Right ventricle myocardium inferior (tissue), 1 donor: ENCODE measurements at regions not wholly inside any gene's neighbourhood (a gene's known extent, or its start where the extent isn't known, plus 50 kb on each side); places are given as distances from the start of the nearest gene placed in this dataset.

Experiments used
- ATAC-seq: fragments of 200-7000 bp; cut with Tn5 transposase; one replicate; pipeline ENCODE4 v1.9.1; 2020; ENCODE audit warnings: mild to moderate bottlenecking, moderate library complexity
- DNase-seq: peaks from one replicate; pipeline ENCODE4 v3.0.0; 2021; ENCODE audit errors: missing footprints
- intact Hi-C: fragments of 100-400 bp; cut with DNase I; formaldehyde crosslinking; loops from one replicate; pipeline ENCODE4 v1.11.0; 2022
- donor health status: DM: no; HTN: yes; CAD: no; lungs with severe emphysema.

GRCh38 chr10:4492202-4492601 lies 333.8 kb upstream of the AKR1E2 start:
- ATAC-seq = no peak
- DNase-seq = no peak
- intact Hi-C loops = no loop called here

GRCh38 chr10:4488904-4489303 lies 337.1 kb upstream of the AKR1E2 start:
- no peak for DNase-seq
- no peak for ATAC-seq

DNA sequence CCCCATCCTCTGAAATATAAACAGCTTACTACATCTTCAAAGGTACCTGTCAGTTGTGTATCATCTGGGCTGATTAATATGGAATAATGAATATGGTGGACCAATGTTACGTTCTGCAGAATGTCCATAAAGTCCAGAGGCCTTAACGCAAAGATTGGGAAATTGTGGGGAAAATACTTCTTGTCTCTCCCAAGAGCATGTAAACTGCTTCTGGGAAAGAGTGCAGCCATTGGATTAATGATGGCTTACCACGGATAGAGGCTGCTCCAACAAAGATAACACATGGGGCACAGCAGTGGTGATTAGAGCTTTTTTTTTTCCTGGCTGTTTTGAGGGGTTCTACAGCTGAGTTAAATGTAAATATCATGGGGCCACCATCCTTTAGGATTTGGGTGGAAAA lies 340.4 kb upstream of the AKR1E2 start:
- ATAC-seq = no peak
- intact Hi-C loops = no loop called here

More at GRCh38 chr10:4488904-4489303, 337.1 kb upstream of the AKR1E2 start:
- intact Hi-C loops = no loop called here

DNA sequence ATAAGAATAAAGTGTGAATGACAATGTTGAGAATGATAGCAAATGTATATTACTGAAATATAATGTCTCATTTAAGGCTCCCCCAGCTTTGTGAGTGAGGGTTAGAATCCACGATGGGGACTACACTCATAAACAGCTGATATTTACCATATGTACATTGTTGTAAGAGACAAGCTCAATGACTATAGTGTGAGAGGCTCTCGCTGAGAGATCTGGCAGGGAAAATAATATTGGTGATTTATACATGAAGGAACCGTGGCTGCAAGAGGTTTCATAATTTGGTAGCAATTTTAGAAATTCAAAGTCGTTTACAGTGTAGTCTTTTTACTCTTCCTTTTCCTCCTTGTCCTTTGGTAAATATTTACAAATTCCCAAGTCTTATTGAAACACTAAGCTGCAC lies 342.2 kb upstream of the AKR1E2 start:
- intact Hi-C loops = no loop called here
- DNase-seq (no peak), ATAC-seq (no peak)

More for the DNA sequence above, 340.4 kb upstream of the AKR1E2 start:
- DNase-seq = no peak

- intact Hi-C loops = no loop called here
- DNase-seq (no peak), ATAC-seq (no peak)
These were observed 343.3 kb upstream of the AKR1E2 start for GRCh38 chr10:4482659-4483058.

DNA sequence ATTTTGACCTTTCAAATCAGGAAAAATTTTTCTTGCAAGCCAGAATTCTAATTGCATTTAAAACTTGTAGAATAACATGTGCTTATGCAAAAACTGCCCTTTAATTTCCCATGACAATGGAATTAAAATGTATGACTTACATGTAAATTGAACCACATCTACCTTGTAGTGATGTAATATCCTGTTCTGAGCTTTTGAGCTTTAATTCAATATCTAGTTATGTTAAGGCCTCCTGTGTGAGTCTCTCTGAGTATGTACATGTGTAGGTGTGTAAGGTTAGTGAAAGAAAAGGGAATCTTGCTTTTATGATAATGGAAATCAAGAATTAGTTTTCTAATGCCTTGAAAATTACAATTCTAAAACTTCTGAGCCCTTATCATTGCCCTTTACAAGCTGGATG lies 344.8 kb upstream of the AKR1E2 start:
- intact Hi-C loops = no loop called here
- ATAC-seq (no peak), DNase-seq (no peak)

GRCh38 chr10:4479342-4479741 lies 346.7 kb upstream of the AKR1E2 start:
- intact Hi-C loops = no loop called here
- ATAC-seq = no peak

GRCh38 chr10:4477664-4478063 lies 348.3 kb upstream of the AKR1E2 start:
- intact Hi-C loops = no loop called here
- ATAC-seq = no peak

More at GRCh38 chr10:4479342-4479741, 346.7 kb upstream of the AKR1E2 start:
- no peak for DNase-seq

GRCh38 chr10:4475827-4476490 lies 350.0 kb upstream of the AKR1E2 start:
- intact Hi-C loops = no loop called here
- ATAC-seq = no peak
- no peak for DNase-seq

More at GRCh38 chr10:4477664-4478063, 348.3 kb upstream of the AKR1E2 start:
- DNase-seq = no peak

DNA sequence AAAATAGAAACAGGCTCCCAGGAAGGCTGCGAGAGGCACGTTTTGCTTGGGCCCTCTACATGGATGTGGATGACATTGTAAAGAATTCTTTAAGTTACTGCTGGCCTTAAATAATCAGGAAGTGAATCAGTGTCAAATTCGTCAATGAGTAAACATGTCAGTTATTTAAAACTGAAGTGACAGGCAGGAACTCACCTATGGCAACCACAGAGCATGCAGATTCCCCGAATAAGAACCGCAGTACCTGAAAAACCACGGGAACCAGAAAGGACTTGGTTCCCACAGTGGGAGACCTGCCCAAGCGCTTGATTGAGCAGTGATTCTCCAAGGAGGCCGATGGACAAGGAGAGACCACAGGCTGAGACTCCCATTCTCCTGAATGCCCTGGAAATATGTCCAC lies 351.2 kb upstream of the AKR1E2 start:
- DNase-seq = no peak
- intact Hi-C loops = no loop called here
- no peak for ATAC-seq

GRCh38 chr10:4473977-4474376 lies 352.0 kb upstream of the AKR1E2 start:
- ATAC-seq (no peak), DNase-seq (no peak)
- intact Hi-C loops = no loop called here

DNA sequence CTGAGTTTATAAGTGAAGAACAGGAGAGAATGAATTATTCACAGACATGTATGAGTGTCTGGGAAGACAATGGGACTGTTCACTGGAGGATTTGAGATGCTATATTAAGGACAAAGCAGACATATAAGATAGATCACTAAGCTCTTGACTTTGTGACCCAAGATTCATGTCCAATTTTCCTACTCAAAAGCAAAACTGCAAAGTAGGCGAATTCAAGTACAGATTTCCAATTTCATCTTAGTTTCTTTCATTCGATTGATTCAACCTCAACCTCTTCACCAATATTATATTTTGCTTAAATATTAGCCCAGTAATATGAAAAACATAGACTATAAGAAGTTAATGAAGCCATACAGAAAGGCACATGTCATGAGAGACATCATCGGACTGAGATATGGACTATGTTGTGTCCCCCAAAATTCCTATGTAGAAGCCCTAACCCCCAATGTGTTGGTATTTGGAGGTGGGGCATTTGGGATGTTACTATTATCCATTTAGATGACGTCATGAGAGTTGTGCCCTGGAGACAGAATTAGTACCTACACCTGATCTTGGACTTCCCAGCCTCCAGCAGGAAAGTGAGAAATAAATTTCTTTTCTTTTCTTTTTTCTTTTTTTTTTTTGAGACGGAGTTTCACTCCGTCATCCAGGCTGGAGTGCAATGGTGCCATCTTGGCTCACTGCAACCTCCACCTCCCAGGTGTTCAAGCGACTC lies 353.7 kb upstream of the AKR1E2 start:
- ATAC-seq = no peak
- intact Hi-C loops = no loop called here
- DNase-seq = no peak

DNA sequence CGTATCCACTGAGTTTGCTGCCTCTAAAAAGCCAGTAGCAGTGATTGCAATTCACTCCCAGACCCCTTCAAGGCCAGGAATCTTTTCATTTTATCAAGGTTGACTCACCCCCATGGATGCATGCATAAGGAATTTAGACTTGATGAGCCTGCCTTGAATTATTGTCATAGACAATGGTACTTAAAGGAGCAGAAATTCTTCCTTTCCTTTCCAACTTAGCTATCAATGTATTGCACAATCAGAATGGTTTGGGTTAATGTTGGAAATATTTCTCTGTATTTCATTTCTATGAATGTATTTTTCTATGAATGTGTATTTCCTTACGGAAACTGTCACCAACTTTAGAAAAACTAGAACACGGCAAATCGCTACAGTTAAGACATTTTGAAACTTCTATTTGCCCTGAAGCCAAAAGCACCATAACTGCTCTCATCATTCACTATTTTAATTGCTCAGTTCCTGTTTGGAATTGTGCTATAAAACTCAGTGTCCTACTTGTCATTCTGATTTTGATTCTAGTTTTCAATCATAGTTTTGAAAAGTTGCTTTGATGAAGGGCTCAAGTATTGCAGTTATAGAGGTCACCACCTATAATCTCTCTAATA lies 355.7 kb upstream of the AKR1E2 start:
- intact Hi-C loops = no loop called here
- ATAC-seq (no peak), DNase-seq (no peak)

- intact Hi-C loops = no loop called here
- ATAC-seq (no peak), DNase-seq (no peak)
These were observed 358.5 kb upstream of the AKR1E2 start for GRCh38 chr10:4467481-4467880.

DNA sequence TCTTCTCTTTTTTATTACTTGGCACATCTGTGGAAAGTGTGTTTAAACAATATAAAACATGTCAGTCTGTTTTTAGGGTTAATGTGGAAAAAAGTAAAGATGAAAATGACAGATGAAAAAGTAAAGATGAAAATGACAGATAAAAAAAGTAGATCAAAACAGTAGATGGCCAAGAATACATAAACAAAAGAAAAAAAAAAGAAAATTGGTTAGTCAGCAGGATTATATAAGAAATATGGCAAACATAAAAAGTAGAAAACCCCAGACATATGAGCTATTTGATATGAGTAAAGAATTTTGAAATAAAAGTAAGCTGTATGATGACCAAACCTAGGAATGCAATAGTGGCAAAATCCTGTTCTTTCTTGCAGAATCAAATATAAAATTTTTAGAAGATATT lies 365.7 kb upstream of the AKR1E2 start:
- DNase-seq (no peak), ATAC-seq (no peak)
- intact Hi-C loops = no loop called here

DNA sequence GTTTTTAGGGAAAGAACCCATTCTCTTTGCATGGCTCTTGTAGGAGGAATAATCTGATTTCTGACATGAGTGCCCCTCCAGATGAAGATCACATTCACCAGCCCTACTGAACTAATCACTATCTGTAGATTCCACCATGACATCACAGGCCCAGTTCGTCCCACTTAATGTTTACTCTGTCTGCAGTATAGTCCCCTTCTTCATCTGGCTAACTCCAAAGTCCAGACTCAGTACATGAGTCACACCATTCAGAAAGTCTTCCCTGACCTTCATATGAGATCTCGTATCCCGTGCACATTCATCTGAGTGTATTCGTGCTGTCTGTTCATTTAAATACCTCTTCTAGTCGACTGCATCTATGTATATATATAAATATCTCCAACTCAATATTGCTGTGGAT lies 366.5 kb upstream of the AKR1E2 start:
- DNase-seq (no peak), ATAC-seq (no peak)
- intact Hi-C loops = no loop called here

- no peak for ATAC-seq
- intact Hi-C loops = no loop called here
- no peak for DNase-seq
These were observed 368.4 kb upstream of the AKR1E2 start for GRCh38 chr10:4457597-4457996.

GRCh38 chr10:4456776-4457175 lies 369.2 kb upstream of the AKR1E2 start:
- intact Hi-C loops = no loop called here
- ATAC-seq (no peak), DNase-seq (no peak)

DNA sequence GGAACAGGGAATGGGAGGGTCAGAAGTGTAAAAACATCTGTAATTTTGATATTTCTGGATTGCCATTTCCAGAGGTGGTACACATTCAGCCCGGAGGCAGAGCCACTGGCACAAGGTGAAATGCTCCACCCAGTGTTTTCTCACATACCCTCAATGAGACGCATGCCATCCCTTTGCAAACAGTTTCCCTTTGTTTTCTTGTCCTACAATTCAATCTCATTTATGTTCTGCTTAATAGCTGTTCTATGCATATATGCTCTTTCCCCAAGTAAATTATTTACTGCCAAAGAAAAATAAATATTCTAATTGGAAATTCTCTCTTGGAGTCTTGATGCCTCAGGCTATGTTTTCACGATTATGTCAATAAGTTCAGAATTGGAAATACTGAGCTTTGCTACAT lies 369.7 kb upstream of the AKR1E2 start:
- DNase-seq (no peak), ATAC-seq (no peak)
- intact Hi-C loops = no loop called here

DNA sequence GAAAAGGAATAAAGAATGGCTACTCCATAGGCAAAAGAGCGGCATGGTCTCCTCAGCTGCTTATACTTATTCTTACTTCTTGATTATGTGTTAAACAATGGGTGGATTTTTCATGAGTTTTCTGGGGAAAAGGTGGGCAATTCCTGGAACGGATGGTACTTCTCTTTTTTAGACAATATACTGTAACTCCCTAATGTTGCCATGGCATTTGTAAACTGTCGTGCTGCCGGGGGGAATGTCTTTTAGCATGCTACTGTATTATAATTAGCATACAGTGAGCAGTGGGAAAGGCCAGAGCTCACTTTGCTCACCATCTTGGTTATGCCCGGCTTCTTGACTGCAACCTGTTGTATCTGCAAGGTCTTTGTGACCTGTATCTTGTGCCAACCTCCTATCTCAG lies 372.1 kb upstream of the AKR1E2 start:
- ATAC-seq (no peak), DNase-seq (no peak)
- intact Hi-C loops = no loop called here
